Upper lobe of left lung (tissue), 6 donors: ENCODE measurements at regions not wholly inside any gene's neighbourhood (a gene's known extent, or its start where the extent isn't known, plus 50 kb on each side); places are given as distances from the start of the nearest gene placed in this dataset.

ENCODE experiments used
- ATAC-seq, 2 donors: fragments of 200-7000 bp; cut with Tn5 transposase; one replicate each; pipeline ENCODE4 v1.9.1; 2022; ENCODE audit warnings: mild to moderate bottlenecking in 2 of 2, moderate library complexity in 2 of 2; ENCODE audit not compliant: low FRiP score in 2 of 2
- DNase-seq, 2 donors: peaks; one replicate each; pipeline ENCODE4 v3.0.0-alpha.2; 2019 to 2020
- H3K27ac ChIP-seq, 4 donors: fragments of 200-600 bp; sonication (generic); one replicate each; pipeline ENCODE4 v1.5.1; 2016 to 2019
- H3K27me3 ChIP-seq, 4 donors: fragments of 200-600 bp; sonication (generic); one replicate each; pipeline ENCODE4 v1.5.1; 2017 to 2019
- H3K36me3 ChIP-seq, 4 donors: fragments of 200-600 bp; sonication (generic); one replicate each; pipeline ENCODE4 v1.5.1; 2016 to 2019
- H3K4me1 ChIP-seq, 4 donors: fragments of 200-600 bp; sonication (generic); one replicate each; pipeline ENCODE4 v1.5.1; 2018 to 2019
- H3K4me3 ChIP-seq, 4 donors: fragments of 200-600 bp; sonication (generic); one replicate each; pipeline ENCODE4 v1.5.1; 2017 to 2019; ENCODE audit warnings: mild to moderate bottlenecking in 2 of 4, moderate library complexity in 1 of 4
- H3K9me3 ChIP-seq, 4 donors: fragments of 200-600 bp; sonication (generic); one replicate each; pipeline ENCODE4 v1.5.1; 2018 to 2019
- EP300 ChIP-seq, 4 donors: sonication (generic); formaldehyde crosslinking; IDR thresholded peaks; one replicate each; pipeline ENCODE4 v1.5.1; 2017; ENCODE audit warnings: antibody characterized with exemption in 4 of 4, control low read depth in 2 of 4
- POLR2A ChIP-seq, 4 donors: fragments of 450-650 bp; IDR thresholded peaks; one replicate each; pipeline ENCODE4 v1.5.1; 2016 to 2017; ENCODE audit warnings: antibody characterized with exemption in 4 of 4, mild to moderate bottlenecking in 2 of 4
- POLR2AphosphoS5 ChIP-seq, 2 donors: sonication (generic); formaldehyde crosslinking; IDR thresholded peaks; one replicate each; pipeline ENCODE4 v1.5.1; 2017; ENCODE audit warnings: antibody characterized with exemption in 2 of 2
- WGBS, 2 donors: methylation state at CpG; one replicate each; pipeline ENCODE4 v1.1.5; 2017 to 2018; 5-methylcytosine and 5-hydroxymethylcytosine counted together
- TF ChIP-seq, protein P1 (sequence below), 6 experiments: fragments of 450-650 bp in 4 of 6; fragments of 200-600 bp in 2 of 6; sonication (generic) in 2 of 6; IDR thresholded peaks; one replicate each; pipeline ENCODE4 v1.5.1; 2016 to 2019; ENCODE audit warnings: antibody characterized with exemption in 6 of 6
- donor health status: DM: no; HTN: no; CAD: no; lungs with moderate emphysema.
- donor health status: DM: no; HTN: yes; CAD: no; lungs with severe emphysema.

DNA sequence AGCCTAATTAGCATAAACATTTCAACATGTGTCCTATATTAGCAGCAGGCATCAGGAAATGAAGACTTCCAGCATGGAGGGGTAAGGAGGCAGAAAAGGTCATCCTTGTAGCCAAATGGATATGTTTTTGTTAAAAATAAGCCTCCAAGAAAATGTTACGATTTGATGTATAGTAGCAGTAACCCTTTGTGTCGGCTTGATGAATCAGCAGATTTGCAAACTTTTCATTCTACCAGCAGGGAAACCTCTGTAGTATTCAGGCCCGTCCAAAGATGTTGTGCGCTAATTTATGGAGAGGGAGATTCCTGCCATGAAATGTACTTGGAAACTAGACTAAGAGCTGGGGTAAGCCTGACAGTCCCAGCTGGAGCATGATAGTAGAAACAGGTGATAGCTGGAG is 780.8 kb upstream of the KLHL29 start:
- Histone ChIP-seq H3K27ac (no peak overlapping the region), H3K4me1 (no peaks in the 10 kb centered on the region), H3K36me3 (no peaks in the 10 kb centered on the region), H3K4me3 (no peak overlapping the region), H3K27me3 (no peaks in the 10 kb centered on the region), H3K9me3 (no peaks in the 10 kb centered on the region)
- 82 to 86% methylated on average over 4 of the region's 4 CpGs for WGBS, 2 donors
- no peak for DNase-seq
- no peak for ATAC-seq
- TF ChIP-seq EP300 (IDR thresholded peaks at IDR 0.05): no peak
- TF ChIP-seq POLR2AphosphoS5 (IDR thresholded peaks at IDR 0.05): no peak
- TF ChIP-seq, protein P1, sequence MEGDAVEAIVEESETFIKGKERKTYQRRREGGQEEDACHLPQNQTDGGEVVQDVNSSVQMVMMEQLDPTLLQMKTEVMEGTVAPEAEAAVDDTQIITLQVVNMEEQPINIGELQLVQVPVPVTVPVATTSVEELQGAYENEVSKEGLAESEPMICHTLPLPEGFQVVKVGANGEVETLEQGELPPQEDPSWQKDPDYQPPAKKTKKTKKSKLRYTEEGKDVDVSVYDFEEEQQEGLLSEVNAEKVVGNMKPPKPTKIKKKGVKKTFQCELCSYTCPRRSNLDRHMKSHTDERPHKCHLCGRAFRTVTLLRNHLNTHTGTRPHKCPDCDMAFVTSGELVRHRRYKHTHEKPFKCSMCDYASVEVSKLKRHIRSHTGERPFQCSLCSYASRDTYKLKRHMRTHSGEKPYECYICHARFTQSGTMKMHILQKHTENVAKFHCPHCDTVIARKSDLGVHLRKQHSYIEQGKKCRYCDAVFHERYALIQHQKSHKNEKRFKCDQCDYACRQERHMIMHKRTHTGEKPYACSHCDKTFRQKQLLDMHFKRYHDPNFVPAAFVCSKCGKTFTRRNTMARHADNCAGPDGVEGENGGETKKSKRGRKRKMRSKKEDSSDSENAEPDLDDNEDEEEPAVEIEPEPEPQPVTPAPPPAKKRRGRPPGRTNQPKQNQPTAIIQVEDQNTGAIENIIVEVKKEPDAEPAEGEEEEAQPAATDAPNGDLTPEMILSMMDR (IDR thresholded peaks at IDR 0.05): no peak
- TF ChIP-seq POLR2A (IDR thresholded peaks at IDR 0.05): no peak

DNA sequence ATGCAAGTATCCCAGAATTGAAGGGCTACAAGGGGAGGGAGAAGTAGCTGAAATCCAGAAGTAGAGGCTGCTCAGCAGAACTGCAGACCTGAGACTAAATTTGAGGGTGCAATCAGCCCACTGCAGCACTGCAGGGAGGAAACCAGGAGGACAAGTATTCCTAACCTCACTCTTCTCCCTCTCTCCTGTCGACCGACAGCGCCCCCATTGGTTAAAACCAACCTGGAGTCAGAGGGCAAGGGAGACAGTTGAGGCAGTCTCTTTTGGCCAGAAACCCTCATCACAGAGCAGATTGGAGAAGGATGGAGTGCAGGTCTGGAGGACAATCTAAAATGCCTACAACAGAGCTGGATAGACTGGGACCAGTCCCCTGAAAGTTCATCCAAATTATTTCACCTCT is 768.9 kb upstream of the KLHL29 start:
- no peaks in the 10 kb centered on the region for H3K4me1 ChIP-seq
- 82 to 94% methylated on average over 3 of the region's 3 CpGs for WGBS, 2 donors
- ATAC-seq: no peak
- no peak overlapping the region for H3K4me3 ChIP-seq
- no peak for DNase-seq
- no peak overlapping the region for H3K27ac ChIP-seq
- no peaks in the 10 kb centered on the region for H3K36me3 ChIP-seq
- H3K9me3 ChIP-seq: no peaks in the 10 kb centered on the region
- TF ChIP-seq POLR2A (IDR thresholded peaks at IDR 0.05): no peak
- TF ChIP-seq, protein P1 (IDR thresholded peaks at IDR 0.05): no peak
- H3K27me3 ChIP-seq: no peaks in the 10 kb centered on the region

DNA sequence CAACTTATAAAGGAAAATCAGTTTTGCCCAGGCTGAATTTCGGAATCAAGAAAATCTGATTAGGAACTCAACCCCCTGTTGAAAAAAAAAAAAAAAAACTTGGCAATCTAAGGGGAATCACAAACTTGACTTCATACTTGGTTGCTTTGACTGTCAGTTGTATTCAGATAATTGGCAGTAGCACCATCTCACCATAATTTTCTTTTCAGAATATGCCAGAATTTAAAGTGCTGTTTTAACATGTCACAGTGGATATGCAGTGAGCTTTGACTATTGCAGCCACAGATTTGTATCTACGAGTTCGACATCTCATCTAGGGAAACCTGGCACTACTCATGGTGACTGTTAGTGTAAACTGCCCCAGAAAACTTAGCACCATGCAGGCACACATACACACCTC is 761.4 kb upstream of the KLHL29 start:
- ATAC-seq (no peak), DNase-seq (no peak)
- WGBS, 2 donors: 83 to 91% methylated on average over 3 of the region's 3 CpGs
- no peaks in the 10 kb centered on the region for H3K27me3 ChIP-seq
- no peaks in the 10 kb centered on the region for H3K9me3 ChIP-seq
- no peaks in the 10 kb centered on the region for H3K36me3 ChIP-seq
- TF ChIP-seq POLR2AphosphoS5 (IDR thresholded peaks at IDR 0.05) (no peak), POLR2A (IDR thresholded peaks at IDR 0.05) (no peak), EP300 (IDR thresholded peaks at IDR 0.05) (no peak)
- TF ChIP-seq, protein P1 (IDR thresholded peaks at IDR 0.05): no peak
- no peak overlapping the region for H3K27ac ChIP-seq
- H3K4me1 ChIP-seq: no peaks in the 10 kb centered on the region
- no peak overlapping the region for H3K4me3 ChIP-seq

DNA sequence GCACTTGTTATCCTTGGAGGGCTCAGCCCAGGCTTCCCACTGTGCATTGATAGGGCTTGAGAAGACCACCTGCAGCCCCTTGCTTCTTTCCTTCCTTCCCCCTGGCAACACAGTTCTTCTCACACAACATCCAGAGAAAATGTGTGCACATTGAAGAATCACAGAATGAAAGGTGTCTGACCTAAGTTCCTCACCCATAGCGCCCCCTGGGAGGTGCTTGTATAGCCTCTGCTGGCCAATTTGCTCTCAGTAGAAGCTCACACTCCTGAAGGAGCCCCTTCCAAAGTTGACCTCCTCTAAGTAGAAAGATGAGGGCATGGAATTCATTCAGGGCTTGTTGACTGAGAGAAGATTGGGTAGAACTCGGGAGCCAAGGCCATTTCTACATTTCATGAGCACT is 758.4 kb upstream of the KLHL29 start:
- H3K9me3 ChIP-seq: no peaks in the 10 kb centered on the region

DNA sequence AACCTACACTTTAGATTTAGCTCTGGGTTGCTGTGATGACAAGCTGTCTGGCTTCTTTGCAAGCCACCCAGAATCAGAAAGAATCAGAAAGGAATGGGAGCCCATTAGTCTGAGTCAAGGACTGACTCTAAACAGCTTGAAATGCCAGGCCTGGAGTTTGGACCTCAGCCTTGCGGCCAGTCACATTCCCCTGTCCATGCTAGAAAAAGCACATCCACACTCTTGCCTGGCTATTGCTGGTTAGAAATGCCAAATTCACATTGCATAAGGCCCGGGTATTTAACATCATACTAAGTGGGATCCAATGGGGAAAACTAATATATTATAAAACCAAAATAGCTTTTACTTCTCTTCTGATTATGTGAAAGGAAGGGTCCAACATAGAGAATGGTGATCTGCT is 756.8 kb upstream of the KLHL29 start:
- no peak overlapping the region for H3K27ac ChIP-seq
- H3K4me3 ChIP-seq: no peak overlapping the region
- H3K27me3 ChIP-seq: no peaks in the 10 kb centered on the region
- no peaks in the 10 kb centered on the region for H3K36me3 ChIP-seq
- no peaks in the 10 kb centered on the region for H3K9me3 ChIP-seq
- H3K4me1 ChIP-seq: no peaks in the 10 kb centered on the region
- 81 to 88% methylated on average over 2 of the region's 2 CpGs for WGBS, 2 donors
- no peak for TF ChIP-seq EP300 (IDR thresholded peaks at IDR 0.05)
- TF ChIP-seq, protein P1 (IDR thresholded peaks at IDR 0.05): no peak
- no peak for TF ChIP-seq POLR2A (IDR thresholded peaks at IDR 0.05)
- no peak for TF ChIP-seq POLR2AphosphoS5 (IDR thresholded peaks at IDR 0.05)
- no peak for ATAC-seq
- no peak for DNase-seq

More for the DNA sequence above, 758.4 kb upstream of the KLHL29 start:
- ATAC-seq (no peak), DNase-seq (peak in 1 of 2 donors; percentile 24)
- H3K4me3 ChIP-seq: no peak overlapping the region
- 35 to 49% methylated on average over 2 of the region's 2 CpGs for WGBS, 2 donors
- TF ChIP-seq, protein P1 (IDR thresholded peaks at IDR 0.05): no peak
- TF ChIP-seq POLR2AphosphoS5 (IDR thresholded peaks at IDR 0.05) (no peak), POLR2A (IDR thresholded peaks at IDR 0.05) (no peak), EP300 (IDR thresholded peaks at IDR 0.05) (no peak)
- H3K4me1 ChIP-seq: no peaks in the 10 kb centered on the region
- H3K27ac ChIP-seq: no peak overlapping the region
- H3K27me3 ChIP-seq: no peaks in the 10 kb centered on the region
- H3K36me3 ChIP-seq: no peaks in the 10 kb centered on the region
